K562 (cell line): ENCODE measurements at regions not wholly inside any gene's neighbourhood (a gene's known extent, or its start where the extent isn't known, plus 50 kb on each side); places are given as distances from the start of the nearest gene placed in this dataset.

Experiments
- ATAC-seq: fragments of 200-7000 bp; cut with Tn5 transposase; 3 replicates; pipeline ENCODE4 v1.9.1; 2020; ENCODE audit warnings: moderate library complexity
- BruUV-seq: library from RNA; stranded (reverse); fragments of 400-500 nt; replicated peaks from 2 replicates; lab custom pipeline; 2021; lab: Mats Ljungman, UMichigan
- CTCF ChIA-PET: fragments of 300-600 bp; formaldehyde crosslinking; extraction: SDS; loops from one replicate; lab custom pipeline; 2021; ENCODE audit warnings: low intra/inter-chr PET ratio; lab: Yijun Ruan, JAX
- POLR2A ChIA-PET: fragments of 300-600, 350-650 bp; sonication (Branson Sonifier 250); formaldehyde crosslinking; extraction: SDS; loops from one replicate; lab custom pipeline; 2021; ENCODE audit warnings: antibody characterized with exemption, inconsistent platforms; lab: Yijun Ruan, JAX
- DNase-seq, 4 experiments: peaks; one replicate each; pipeline versions ENCODE4 v3.0.0 to v3.0.0-alpha.2; 2011 to 2018; ENCODE audit warnings: low spot score in 3 of 4, mixed read lengths in 3 of 4; ENCODE audit errors: extremely low read depth in 1 of 4
- FAIRE-seq: peaks from 2 replicates; lab custom pipeline; 2011; peaks lifted over from hg19 to GRCh38; lab: Jason Lieb, UNC
- H2AFZ ChIP-seq: 2 replicates; pipeline ENCODE4 v1.6.0; 2011; ENCODE audit warnings: low read depth, low read length, control low read depth, inconsistent platforms
- H3K27ac ChIP-seq: fragments of 200-600 bp; 3 replicates; pipeline ENCODE4 v1.8.0; 2011; ENCODE audit warnings: low read depth, mild to moderate bottlenecking, control low read depth, inconsistent platforms, low read length, moderate library complexity, mixed read lengths; ENCODE audit errors: extremely low read depth
- H3K27me3 ChIP-seq, 2 experiments: fragments of 300-600 bp in 1 of 2; 2 replicates in 1 of 2; 3 replicates in 1 of 2; pipeline versions ENCODE4 v1.6.0 to v1.8.0; 2011; ENCODE audit warnings: inconsistent platforms in 2 of 2, low read length in 2 of 2, mild to moderate bottlenecking in 1 of 2, mixed read lengths in 1 of 2, moderate library complexity in 1 of 2; ENCODE audit not compliant: control insufficient read depth in 2 of 2, insufficient read depth in 2 of 2
- H3K36me3 ChIP-seq: fragments of 300-600 bp; 3 replicates; pipeline ENCODE4 v1.8.0; 2011; ENCODE audit warnings: mild to moderate bottlenecking, low read length, inconsistent platforms; ENCODE audit not compliant: control insufficient read depth, insufficient read depth
- H3K4me1 ChIP-seq, 2 experiments: fragments of 200-600 bp in 1 of 2; replicated peaks in 1 of 2; 2 replicates in 1 of 2; 3 replicates in 1 of 2; pipeline versions ENCODE4 v1.5.1 to v1.8.0; 2011; ENCODE audit warnings: inconsistent platforms in 2 of 2, low read length in 2 of 2, mild to moderate bottlenecking in 1 of 2, mixed read lengths in 1 of 2, moderate library complexity in 1 of 2; ENCODE audit not compliant: control insufficient read depth in 2 of 2, insufficient read depth in 2 of 2
- H3K4me2 ChIP-seq: 2 replicates; pipeline ENCODE4 v1.6.1; 2011; ENCODE audit warnings: low read length, control low read depth, inconsistent platforms, mixed read lengths; ENCODE audit not compliant: insufficient read depth
- H3K4me3 ChIP-seq: fragments of 200-600 bp; sonication (generic), shearing (Covaris generic); 2 replicates; pipeline ENCODE4 v1.5.1; 2016; ENCODE audit warnings: control low read depth, inconsistent platforms
- H3K79me2 ChIP-seq: fragments of 200-600 bp; 3 replicates; pipeline ENCODE4 v1.8.0; 2011; ENCODE audit warnings: low read length, inconsistent platforms; ENCODE audit not compliant: control insufficient read depth, insufficient read depth
- H3K9ac ChIP-seq, 2 experiments: 2 replicates each; pipeline versions ENCODE4 v1.6.0 to v1.6.1; 2011; ENCODE audit warnings: low read depth in 2 of 2, low read length in 2 of 2, control low read depth in 1 of 2, inconsistent platforms in 1 of 2, mild to moderate bottlenecking in 1 of 2, mixed read lengths in 1 of 2; ENCODE audit not compliant: insufficient read depth in 1 of 2
- H3K9me1 ChIP-seq: one replicate; pipeline ENCODE4 v1.6.0; 2011; ENCODE audit warnings: inconsistent platforms, mild to moderate bottlenecking, low read length, moderate library complexity; ENCODE audit not compliant: control insufficient read depth, insufficient read depth
- H3K9me3 ChIP-seq: replicated peaks from 2 replicates; pipeline ENCODE4 v1.5.1; 2011; ENCODE audit warnings: low read depth, low read length, inconsistent platforms; ENCODE audit not compliant: control insufficient read depth, insufficient read depth
- H4K20me1 ChIP-seq: replicated peaks from 2 replicates; pipeline ENCODE4 v1.6.1; 2011; ENCODE audit warnings: low read length, inconsistent platforms, mixed read lengths; ENCODE audit not compliant: control insufficient read depth, insufficient read depth
- BHLHE40 ChIP-seq: IDR thresholded peaks from 2 replicates; pipeline ENCODE4 v1.6.1; 2011; ENCODE audit warnings: low read length, improper control_type of control experiment
- GABPB1 ChIP-seq: sonication (generic); formaldehyde crosslinking; IDR thresholded peaks from 2 replicates; pipeline ENCODE4 v1.8.0; 2022; ENCODE audit warnings: mild to moderate bottlenecking, missing genetic modification reagents
- HMG20A ChIP-seq: fragments of 450-650 bp; formaldehyde crosslinking; conservative IDR thresholded peaks from 2 replicates; pipeline ENCODE4 v1.4.0; 2020; ENCODE audit warnings: mild to moderate bottlenecking, mixed read lengths
- HNRNPLL ChIP-seq: fragments of 200-400 bp; formaldehyde crosslinking; IDR thresholded peaks from 2 replicates; pipeline ENCODE4 v1.6.1; 2017; ENCODE audit warnings: low read length, low read depth, mild to moderate bottlenecking; ENCODE audit not compliant: poor library complexity, severe bottlenecking
- NFYB ChIP-seq: IDR thresholded peaks from 2 replicates; pipeline ENCODE4 v1.6.1; 2011; ENCODE audit warnings: mild to moderate bottlenecking, moderate library complexity; ENCODE audit not compliant: insufficient read length; ENCODE audit errors: extremely low read depth
- PCBP2 ChIP-seq: fragments of 200-400 bp; formaldehyde crosslinking; IDR thresholded peaks from 2 replicates; pipeline ENCODE4 v1.6.1; 2018; ENCODE audit warnings: low read length, low read depth, mild to moderate bottlenecking, moderate library complexity; ENCODE audit not compliant: poor library complexity, severe bottlenecking
- RBM39 ChIP-seq: fragments of 200-400 bp; formaldehyde crosslinking; optimal IDR thresholded peaks from 2 replicates; pipeline ENCODE3; 2018; ENCODE audit warnings: low read depth, low read length
- SAP30 ChIP-seq: fragments of 200-600 bp; sonication (generic); IDR thresholded peaks from 2 replicates; pipeline ENCODE4 v1.6.1; 2012; ENCODE audit warnings: borderline replicate concordance, low read depth, mild to moderate bottlenecking, moderate library complexity, low read length, control low read depth, inconsistent platforms; ENCODE audit not compliant: insufficient read depth, poor library complexity, severe bottlenecking
- SMAD2 ChIP-seq: fragments of 150-350 bp; IDR thresholded peaks from 2 replicates; pipeline ENCODE4 v1.6.1; 2014; ENCODE audit warnings: low read depth, mild to moderate bottlenecking, low read length
- SNRNP70 ChIP-seq: fragments of 200-400 bp; formaldehyde crosslinking; optimal IDR thresholded peaks from 2 replicates; pipeline ENCODE3; 2017; ENCODE audit warnings: low read depth, low read length
- TAL1 ChIP-seq: fragments of 450-650 bp; IDR thresholded peaks from 2 replicates; pipeline ENCODE4 v1.6.1; 2016; ENCODE audit warnings: mild to moderate bottlenecking
- TBP ChIP-seq: optimal IDR thresholded peaks from 2 replicates; pipeline ENCODE3; 2011; ENCODE audit warnings: low read depth, low read length, improper control_type of control experiment
- ZBTB34 ChIP-seq: fragments of 250-450 bp; sonication (Bioruptor Pico); IDR thresholded peaks from 2 replicates; pipeline ENCODE4 v1.8.0; 2021; ENCODE audit warnings: mild to moderate bottlenecking, moderate library complexity
- ZNF77 ChIP-seq: fragments of 250-450 bp; sonication (Bioruptor Pico); IDR thresholded peaks from 2 replicates; pipeline ENCODE4 v1.5.0; 2020
- WGBS: fragments of 100-300 bp; shearing (Covaris generic); methylation state at CpG from one replicate; pipeline ENCODE4 v1.1.6; 2016; ENCODE audit warnings: low coverage, mixed read lengths; ENCODE audit not compliant: insufficient coverage; ENCODE audit errors: missing lambda C conversion rate; 5-methylcytosine and 5-hydroxymethylcytosine counted together
- in situ Hi-C: fragments of 300-500 bp; cut with MboI; formaldehyde crosslinking; loops from 4 replicates; pipeline ENCODE4 v1.15.0; 2018; ENCODE audit warnings: inconsistent platforms, mixed read lengths
- intact Hi-C: fragments of 100-400 bp; cut with micrococcal nuclease; formaldehyde crosslinking; loops from 2 replicates; pipeline ENCODE4 v1.14.2; 2022

- TF ChIP-seq TAL1 = no peak
- TF ChIP-seq PCBP2 = no peak
These were observed 166.7 kb downstream of the DLL1 start (continued) for GRCh38 chr6:170124150-170124549.

GRCh38 chr6:170122651-170123050 lies 168.2 kb downstream of the DLL1 start:
- intact Hi-C loops = no loop called here
- no TSS peak for BruUV-seq
- no peak for FAIRE-seq

More at GRCh38 chr6:170122651-170123050, 168.2 kb downstream of the DLL1 start:
- Histone ChIP-seq H4K20me1 (no peaks in the 10 kb centered on the region), H3K4me3 (no peak overlapping the region), H3K4me2 (no peak overlapping the region), H2AFZ (no peak overlapping the region), H3K27ac (no peak overlapping the region), H3K4me1 (no peaks in the 10 kb centered on the region), H3K79me2 (no peaks in the 10 kb centered on the region), H3K9me3 (no peaks in the 10 kb centered on the region), H3K27me3 (peaks cover 4 to 17% of the 10 kb centered on the region in 2 experiments; a peak in 3 of 5 replicates), H3K9ac (no peak overlapping the region), H3K9me1 (no peaks in the 10 kb centered on the region), H3K36me3 (no peaks in the 10 kb centered on the region)
- WGBS = 6% methylated on average over 1 of the region's 1 CpG
- in situ Hi-C loops = no loop called here
- TF ChIP-seq ZBTB34 (CRISPR knock-in tag) (no peak), RBM39 (no peak), ZNF77 (CRISPR knock-in tag) (no peak), SMAD2 (no peak), HMG20A (CRISPR knock-in tag) (no peak), TBP (no peak), GABPB1 (CRISPR knock-in tag) (no peak), SAP30 (no peak), HNRNPLL (no peak), NFYB (no peak), BHLHE40 (no peak), SNRNP70 (no peak)
- ATAC-seq = no peak
- ChIA-PET CTCF (no interaction called here), POLR2A (interaction anchor here (0.6 kb wide), 2 partner anchors 12 to 14 kb away, joined by 3 to 4 read pairs; no protein-coding TSS in a partner anchor)
- DNase-seq = no peak
